Muscle of leg (tissue), 3 donors: ENCODE measurements at regions not wholly inside any gene's neighbourhood (a gene's known extent, or its start where the extent isn't known, plus 50 kb on each side); places are given as distances from the start of the nearest gene placed in this dataset.

Experiments
- DNase-seq: peaks from one replicate; pipeline ENCODE4 v3.0.0; 2013
- H3K27ac ChIP-seq: one replicate; pipeline ENCODE4 v1.5.1; 2013; ENCODE audit warnings: mild to moderate bottlenecking, low read length, control low read depth
- H3K27me3 ChIP-seq: one replicate; pipeline ENCODE4 v1.6.1; 2013; ENCODE audit warnings: low read length; ENCODE audit not compliant: control insufficient read depth, insufficient read depth
- H3K36me3 ChIP-seq: one replicate; pipeline ENCODE4 v1.6.1; 2013; ENCODE audit warnings: low read length; ENCODE audit not compliant: control insufficient read depth, insufficient read depth
- H3K4me1 ChIP-seq: one replicate; pipeline ENCODE4 v1.6.1; 2013; ENCODE audit warnings: low read length; ENCODE audit not compliant: control insufficient read depth, insufficient read depth
- H3K4me3 ChIP-seq: one replicate; pipeline ENCODE4 v1.5.1; 2013; ENCODE audit warnings: low read length, control low read depth
- H3K9me3 ChIP-seq: replicated peaks from 2 replicates; pipeline ENCODE4 v1.6.1; 2013; ENCODE audit warnings: low read depth, low read length; ENCODE audit not compliant: control insufficient read depth
- WGBS: methylation state at CpG from one replicate; pipeline ENCODE4 v1.1.5; 2013; ENCODE audit warnings: missing lambda C conversion rate; ENCODE audit not compliant: insufficient coverage; 5-methylcytosine and 5-hydroxymethylcytosine counted together

DNA sequence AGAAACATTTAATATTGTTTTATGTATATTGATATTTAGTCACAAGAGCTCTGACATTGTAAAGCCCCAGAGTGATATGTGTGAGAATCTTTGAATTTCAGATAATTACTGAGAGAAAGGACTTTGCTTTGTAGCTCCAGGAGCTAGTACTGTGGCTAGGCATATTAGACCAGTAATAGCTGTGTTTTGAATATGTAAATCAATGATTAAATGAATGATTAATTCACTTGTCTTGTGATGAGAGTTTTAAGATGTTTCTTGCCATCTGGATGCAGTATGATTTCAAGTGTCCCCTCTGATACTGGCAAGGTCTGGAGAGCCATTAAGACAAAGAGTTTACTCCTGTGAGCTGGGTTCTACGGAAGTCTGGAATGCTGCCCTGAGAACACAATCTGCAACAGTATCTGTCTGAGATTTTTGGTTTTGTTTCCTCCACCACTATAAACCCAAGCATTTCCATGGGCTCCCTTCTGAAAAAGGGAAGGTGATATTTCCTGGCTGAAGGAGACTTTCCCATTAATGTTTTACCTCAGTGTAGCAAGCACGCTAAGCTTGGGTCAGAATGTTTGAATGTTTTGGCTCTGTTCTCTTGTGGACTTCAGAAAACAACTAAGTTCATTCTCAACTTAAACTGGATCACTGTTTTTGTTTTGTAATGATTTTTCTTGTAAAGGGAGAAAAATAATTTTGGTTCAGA, 61.3 kb upstream of the BICC1 start:
- H3K4me3 ChIP-seq: no peak overlapping the region
- H3K9me3 ChIP-seq: no peaks in the 10 kb centered on the region
- H3K27ac ChIP-seq: no peak overlapping the region
- H3K27me3 ChIP-seq: no peaks in the 10 kb centered on the region
- no CpG with 5 or more reads among the region's 2 CpGs for WGBS
- H3K36me3 ChIP-seq: no peaks in the 10 kb centered on the region
- H3K4me1 ChIP-seq: no peaks in the 10 kb centered on the region
- peak; percentile 15 for DNase-seq

DNA sequence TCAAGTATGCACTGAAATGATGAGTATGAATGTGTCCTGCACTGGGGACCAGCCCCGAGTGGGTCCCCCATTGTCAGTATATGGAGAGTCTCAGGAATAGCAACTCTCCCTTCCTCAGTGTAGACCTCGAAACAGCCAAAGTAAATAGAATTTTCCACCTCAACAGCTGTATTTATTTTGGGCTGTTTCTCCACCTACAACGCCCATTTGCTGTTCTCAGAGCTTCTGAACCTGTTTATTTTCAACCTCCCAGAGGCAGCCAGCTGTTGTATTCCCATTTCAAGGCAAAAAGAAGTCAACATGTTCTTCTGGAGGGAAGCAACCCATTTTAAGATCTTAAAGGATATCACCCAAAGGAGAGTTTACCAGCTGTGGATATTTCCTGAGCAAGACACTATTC, 59.6 kb upstream of the BICC1 start:
- Histone ChIP-seq H3K9me3 (no peaks in the 10 kb centered on the region), H3K27me3 (no peaks in the 10 kb centered on the region), H3K36me3 (no peaks in the 10 kb centered on the region), H3K4me1 (no peaks in the 10 kb centered on the region), H3K27ac (no peak overlapping the region), H3K4me3 (no peak overlapping the region)
- peak; percentile 63 for DNase-seq
- WGBS: 24% methylated on average over 2 of the region's 3 CpGs

DNA sequence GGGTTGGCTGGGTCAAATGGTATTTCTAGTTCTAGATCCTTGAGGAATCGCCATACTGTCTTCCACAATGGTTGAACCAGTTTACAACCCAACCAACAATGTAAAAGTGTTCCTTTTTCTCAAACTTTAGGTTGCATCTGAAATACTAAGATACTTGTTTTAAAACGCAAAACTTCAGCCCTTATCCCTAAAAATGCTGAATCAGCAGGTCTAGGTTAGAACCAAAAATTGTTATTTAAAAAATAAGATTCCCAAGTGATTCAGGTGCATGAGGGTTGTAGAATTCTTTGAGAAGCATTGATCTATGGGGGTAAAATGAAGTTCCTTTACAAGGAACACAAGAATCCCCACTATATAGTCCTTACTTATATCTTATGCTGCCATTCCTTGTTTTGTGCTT, 56.5 kb upstream of the BICC1 start:
- WGBS: no CpG with 5 or more reads among the region's 2 CpGs
- H3K27ac ChIP-seq: no peak overlapping the region
- H3K36me3 ChIP-seq: no peaks in the 10 kb centered on the region
- no peak for DNase-seq
- no peak overlapping the region for H3K4me3 ChIP-seq
- H3K4me1 ChIP-seq: no peaks in the 10 kb centered on the region
- no peaks in the 10 kb centered on the region for H3K27me3 ChIP-seq
- no peaks in the 10 kb centered on the region for H3K9me3 ChIP-seq

DNA sequence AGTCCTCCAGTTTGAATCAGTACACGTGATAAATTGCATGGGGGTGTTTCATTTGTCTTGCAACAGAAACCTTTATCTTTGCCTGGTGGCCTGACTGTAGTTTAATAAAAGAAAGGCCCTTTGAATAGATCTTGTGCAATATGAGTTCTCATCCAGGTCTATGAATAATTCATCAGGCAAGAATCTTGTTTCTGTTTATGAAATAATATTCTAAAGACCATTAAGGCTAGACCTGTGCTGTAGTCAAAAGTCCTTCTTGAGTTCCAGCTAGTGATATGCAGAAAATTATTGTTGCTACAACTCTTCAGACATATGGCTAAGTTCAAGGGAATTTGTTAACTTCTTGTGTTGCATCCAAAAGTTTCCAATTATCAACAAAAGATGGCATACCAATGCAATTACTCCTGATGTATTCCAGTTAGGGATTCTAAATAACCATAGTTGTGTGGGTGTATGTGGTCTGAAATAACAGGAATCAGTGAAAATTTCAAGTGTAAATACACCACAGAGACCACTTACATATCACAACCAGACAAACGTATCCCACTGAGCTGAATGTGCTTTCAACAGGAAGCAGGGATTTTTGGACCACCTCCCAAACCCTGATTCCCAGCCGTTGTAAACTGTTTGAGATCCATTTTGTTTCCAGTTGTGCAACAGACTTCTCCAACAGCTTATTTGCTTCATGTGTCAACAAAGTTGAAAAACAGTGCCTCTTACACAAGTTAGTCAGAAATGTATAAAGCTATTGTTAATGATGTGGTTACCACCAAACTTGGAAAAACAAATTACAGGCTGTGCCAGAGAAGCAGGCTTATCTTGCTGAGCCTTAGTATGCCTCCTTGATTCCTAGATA, 54.7 kb upstream of the BICC1 start:
- no peaks in the 10 kb centered on the region for H3K27me3 ChIP-seq
- no peaks in the 10 kb centered on the region for H3K9me3 ChIP-seq
- no peak overlapping the region for H3K4me3 ChIP-seq
- H3K4me1 ChIP-seq: no peaks in the 10 kb centered on the region
- 0% methylated on average over 1 of the region's 3 CpGs for WGBS
- H3K36me3 ChIP-seq: no peaks in the 10 kb centered on the region
- peak overlapping the region; percentile 52 for H3K27ac ChIP-seq
- DNase-seq: peak; percentile 88

DNA sequence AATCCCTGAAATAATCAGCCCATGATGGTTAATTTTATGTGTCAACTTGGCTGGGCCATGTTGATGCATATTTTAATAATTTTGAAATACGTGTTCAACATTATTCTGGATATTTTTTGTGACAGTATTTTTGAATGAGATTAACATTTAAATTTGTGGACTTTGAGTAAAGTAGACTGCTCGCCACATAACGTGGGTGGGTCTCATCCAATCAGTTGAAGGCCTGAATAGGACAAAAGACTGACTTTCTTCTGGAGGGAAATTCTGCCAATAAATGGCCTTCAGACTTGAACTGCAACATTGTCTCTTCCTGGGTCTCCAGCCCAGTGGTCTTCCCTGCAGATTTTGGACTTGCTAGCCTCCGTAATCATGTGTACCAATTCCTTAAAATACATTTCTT, 53.6 kb upstream of the BICC1 start:
- Histone ChIP-seq H3K36me3 (no peaks in the 10 kb centered on the region), H3K4me1 (no peaks in the 10 kb centered on the region), H3K4me3 (no peak overlapping the region), H3K27me3 (no peaks in the 10 kb centered on the region), H3K27ac (no peak overlapping the region), H3K9me3 (no peaks in the 10 kb centered on the region)
- 95% methylated on average over 3 of the region's 4 CpGs for WGBS
- DNase-seq: no peak

DNA sequence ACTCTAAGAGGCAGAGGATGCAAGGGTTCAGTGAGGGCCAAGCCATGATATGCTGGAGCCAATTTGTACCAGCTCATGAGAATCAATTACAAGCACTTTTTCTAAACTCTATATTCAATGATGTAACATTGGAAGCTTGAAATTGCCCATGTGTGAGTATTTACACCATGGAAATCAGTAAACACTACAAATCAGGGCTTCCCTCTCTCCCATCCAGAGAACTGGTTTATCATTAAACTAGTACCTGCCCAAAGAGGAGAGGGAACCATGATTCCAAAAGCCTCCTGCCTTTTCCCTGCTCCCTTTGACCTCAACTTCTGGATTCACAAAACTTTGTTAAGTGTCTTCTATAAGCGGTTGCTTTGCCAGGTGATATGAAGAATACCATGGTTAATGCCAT, 52.5 kb upstream of the BICC1 start:
- Histone ChIP-seq H3K4me1 (no peaks in the 10 kb centered on the region), H3K9me3 (no peaks in the 10 kb centered on the region), H3K36me3 (no peaks in the 10 kb centered on the region), H3K4me3 (no peak overlapping the region), H3K27ac (no peak overlapping the region), H3K27me3 (no peaks in the 10 kb centered on the region)
- WGBS: no CpG with 5 or more reads among the region's 1 CpG
- DNase-seq: no peak

DNA sequence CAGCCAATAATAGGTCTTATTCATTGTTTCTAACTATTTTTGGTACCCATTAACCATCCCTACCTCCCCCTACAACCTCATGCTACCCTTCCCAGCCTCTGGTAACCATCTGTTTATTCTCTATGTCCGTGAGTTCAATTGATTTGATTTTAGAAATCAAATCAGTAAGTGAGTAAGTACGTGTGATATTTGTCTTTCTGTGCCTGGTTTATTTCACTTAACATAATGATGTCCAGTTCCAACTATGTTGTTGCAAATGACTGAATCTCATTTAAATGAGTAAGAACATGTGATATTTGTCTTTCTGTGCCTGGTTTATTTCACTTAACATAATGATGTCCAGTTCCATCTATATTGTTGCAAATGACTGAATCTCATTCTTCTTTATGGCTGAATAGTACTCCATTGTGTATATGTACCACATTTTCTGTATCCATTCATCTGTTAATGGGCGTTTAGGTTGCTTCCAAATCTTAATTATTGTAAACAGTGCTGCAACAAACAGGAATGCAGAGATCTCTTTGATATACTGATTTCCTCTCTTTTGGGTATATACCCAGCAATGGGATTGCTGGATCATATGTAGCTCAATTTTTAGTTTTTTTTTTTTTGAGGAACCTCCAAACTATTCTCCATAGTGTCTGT, 49.7 kb upstream of the BICC1 start:
- H3K9me3 ChIP-seq: no peaks in the 10 kb centered on the region
- H3K27me3 ChIP-seq: no peaks in the 10 kb centered on the region
- H3K4me1 ChIP-seq: no peaks in the 10 kb centered on the region
- no peak overlapping the region for H3K4me3 ChIP-seq
- no peak overlapping the region for H3K27ac ChIP-seq
- no peak for DNase-seq
- WGBS: no CpG with 5 or more reads among the region's 3 CpGs
- no peaks in the 10 kb centered on the region for H3K36me3 ChIP-seq
